Gastrocnemius medialis (tissue), 4 donors: ENCODE measurements at regions not wholly inside any gene's neighbourhood (a gene's known extent, or its start where the extent isn't known, plus 50 kb on each side); places are given as distances from the start of the nearest gene placed in this dataset.

Experiments used
- ATAC-seq, 2 donors: fragments of 150-250 bp; one replicate each; pipeline ENCODE4 v1.9.1; 2016
- DNase-seq, 2 donors: peaks; one replicate each; pipeline ENCODE4 v3.0.0-alpha.2; 2019
- H3K27ac ChIP-seq, 4 donors: fragments of 200-600 bp; sonication (generic); 1 replicate in 1 of 4; 2 replicates in 3 of 4; pipeline ENCODE4 v1.5.1; 2016 to 2018; ENCODE audit warnings: mild to moderate bottlenecking in 2 of 4, moderate library complexity in 1 of 4
- H3K27me3 ChIP-seq, 3 donors: fragments of 200-600 bp; sonication (generic) in 2 of 3; 1 replicate in 1 of 3; 2 replicates in 2 of 3; pipeline versions ENCODE4 v1.5.1 to v1.6.0; 2016 to 2019; ENCODE audit warnings: mild to moderate bottlenecking in 1 of 3, moderate library complexity in 1 of 3
- H3K36me3 ChIP-seq, 2 donors: fragments of 200-600 bp; sonication (generic) in 1 of 2; one replicate each; pipeline ENCODE4 v1.5.1; 2017 to 2018
- H3K4me1 ChIP-seq, 2 donors: fragments of 200-600 bp; sonication (generic) in 1 of 2; one replicate each; pipeline ENCODE4 v1.5.1; 2016 to 2017; ENCODE audit warnings: mild to moderate bottlenecking in 2 of 2
- H3K4me3 ChIP-seq, 4 donors: fragments of 200-600 bp; sonication (generic) in 3 of 4; 1 replicate in 1 of 4; 2 replicates in 3 of 4; pipeline ENCODE4 v1.5.1; 2016 to 2019; ENCODE audit warnings: mild to moderate bottlenecking in 2 of 4
- H3K9me3 ChIP-seq, 3 donors: fragments of 200-600 bp; sonication (generic) in 2 of 3; 1 replicate in 1 of 3; 2 replicates in 2 of 3; pipeline ENCODE4 v1.5.1; 2016 to 2019
- POLR2A ChIP-seq, 2 donors: fragments of 450-650 bp; IDR thresholded peaks; one replicate each; pipeline ENCODE4 v1.6.1; 2017; ENCODE audit warnings: antibody characterized with exemption in 2 of 2, mild to moderate bottlenecking in 2 of 2, moderate library complexity in 2 of 2
- in situ Hi-C, 4 donors: fragments of 200-750 bp; cut with MboI; loops; one replicate each; pipeline versions ENCODE4 v1.15.0 to v1.8.0; 2017; ENCODE audit warnings: low sequenced_read_pairs in 4 of 4
- intact Hi-C: fragments of 100-400 bp; cut with DNase I; formaldehyde crosslinking; loops from one replicate; pipeline ENCODE4 v1.15.1; 2023; ENCODE audit warnings: low total_unique reads
- TF ChIP-seq, protein P1 (sequence below), 5 experiments: fragments of 450-650 bp in 3 of 5; fragments of 200-600 bp in 2 of 5; sonication (generic) in 2 of 5; IDR thresholded peaks in 4 of 5; conservative IDR thresholded peaks in 1 of 5; 1 replicate in 4 of 5; 2 replicates in 1 of 5; pipeline ENCODE4 v1.5.1; 2016 to 2019; ENCODE audit warnings: antibody characterized with exemption in 5 of 5, mild to moderate bottlenecking in 3 of 5, moderate library complexity in 3 of 5

DNA sequence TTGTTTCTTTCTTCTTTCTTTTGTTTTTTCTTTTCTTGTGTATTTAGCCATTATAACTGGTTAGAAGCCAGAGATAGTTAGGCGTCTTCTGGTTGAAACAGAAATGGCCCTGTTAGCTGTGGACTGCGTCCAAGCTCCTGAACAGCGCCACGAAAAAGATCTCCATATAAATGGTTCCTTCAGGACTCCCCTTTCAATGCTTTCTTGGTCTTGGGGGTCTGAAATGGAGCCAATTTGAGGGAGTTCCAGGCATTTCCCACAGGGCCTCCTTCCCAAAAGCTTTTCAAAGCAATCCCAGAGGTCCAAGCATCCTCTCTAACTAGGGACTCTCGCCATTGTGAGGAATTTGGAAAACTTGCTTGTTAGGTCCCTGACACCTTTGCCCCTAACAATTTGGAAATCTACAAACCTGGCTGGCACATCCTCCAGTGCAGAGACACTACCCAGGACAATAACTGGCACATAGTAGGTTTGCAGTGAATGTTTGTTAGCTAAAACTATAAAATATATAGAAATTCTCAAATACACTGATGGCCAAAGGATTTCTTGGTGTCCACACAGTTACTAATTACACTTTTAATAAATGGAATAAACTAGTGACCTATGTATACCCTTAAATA lies 80.1 kb downstream of the MYCN start:
- DNase-seq (no peak), ATAC-seq (no peak)
- intact Hi-C loops (no loop called here), in situ Hi-C loops (no loop called here)
- Histone ChIP-seq H3K4me1 (no peaks in the 10 kb centered on the region), H3K27ac (no peak overlapping the region), H3K9me3 (no peaks in the 10 kb centered on the region), H3K27me3 (peaks cover 0 to 6% (median 4%) of the 10 kb centered on the region in 3 donors), H3K36me3 (no peaks in the 10 kb centered on the region), H3K4me3 (no peak overlapping the region)
- TF ChIP-seq POLR2A (IDR thresholded peaks at IDR 0.05): no peak
- TF ChIP-seq, protein P1, sequence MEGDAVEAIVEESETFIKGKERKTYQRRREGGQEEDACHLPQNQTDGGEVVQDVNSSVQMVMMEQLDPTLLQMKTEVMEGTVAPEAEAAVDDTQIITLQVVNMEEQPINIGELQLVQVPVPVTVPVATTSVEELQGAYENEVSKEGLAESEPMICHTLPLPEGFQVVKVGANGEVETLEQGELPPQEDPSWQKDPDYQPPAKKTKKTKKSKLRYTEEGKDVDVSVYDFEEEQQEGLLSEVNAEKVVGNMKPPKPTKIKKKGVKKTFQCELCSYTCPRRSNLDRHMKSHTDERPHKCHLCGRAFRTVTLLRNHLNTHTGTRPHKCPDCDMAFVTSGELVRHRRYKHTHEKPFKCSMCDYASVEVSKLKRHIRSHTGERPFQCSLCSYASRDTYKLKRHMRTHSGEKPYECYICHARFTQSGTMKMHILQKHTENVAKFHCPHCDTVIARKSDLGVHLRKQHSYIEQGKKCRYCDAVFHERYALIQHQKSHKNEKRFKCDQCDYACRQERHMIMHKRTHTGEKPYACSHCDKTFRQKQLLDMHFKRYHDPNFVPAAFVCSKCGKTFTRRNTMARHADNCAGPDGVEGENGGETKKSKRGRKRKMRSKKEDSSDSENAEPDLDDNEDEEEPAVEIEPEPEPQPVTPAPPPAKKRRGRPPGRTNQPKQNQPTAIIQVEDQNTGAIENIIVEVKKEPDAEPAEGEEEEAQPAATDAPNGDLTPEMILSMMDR (IDR thresholded peaks at IDR 0.05 in 4 of 5, conservative IDR thresholded peaks at IDR 0.05 in 1 of 5): no peak

DNA sequence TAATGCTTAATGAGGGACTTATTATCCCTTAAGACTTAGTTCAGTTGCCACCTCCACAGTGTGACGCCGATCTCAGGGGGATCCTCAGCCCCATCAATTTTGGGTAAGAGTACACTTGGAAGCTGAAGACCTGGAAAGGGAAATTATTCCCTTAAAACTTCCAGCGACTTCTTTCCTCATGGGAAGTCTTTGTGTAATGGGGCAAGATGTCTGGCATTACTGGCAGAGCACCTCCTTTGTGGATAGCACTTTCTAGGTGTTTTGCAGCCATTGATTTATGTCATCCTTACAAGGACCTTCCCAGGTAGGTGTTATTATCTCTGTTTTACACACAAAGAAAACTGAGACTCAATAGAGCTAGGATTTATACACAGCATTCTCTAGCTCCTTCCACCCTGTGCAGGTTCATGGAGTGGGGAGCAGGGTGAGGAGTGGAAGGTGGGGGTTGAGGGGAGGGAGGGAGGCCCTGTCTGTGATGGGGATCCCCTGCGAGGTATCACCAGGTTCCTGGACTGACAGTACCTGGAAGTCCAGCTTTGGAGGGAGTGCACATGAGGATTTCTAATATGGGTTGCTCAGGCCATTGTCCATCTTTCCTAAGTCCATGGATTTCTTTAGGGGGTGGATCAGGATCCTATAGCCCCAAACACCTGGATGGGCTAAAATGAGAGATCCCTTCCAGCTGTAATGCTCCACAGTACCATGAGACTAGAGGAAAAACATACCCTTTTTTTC lies 79.4 kb downstream of the MYCN start:
- H3K4me3 ChIP-seq: no peak overlapping the region
- intact Hi-C loops (no loop called here), in situ Hi-C loops (no loop called here)
- ATAC-seq: no peak
- TF ChIP-seq, protein P1 (IDR thresholded peaks at IDR 0.05 in 4 of 5, conservative IDR thresholded peaks at IDR 0.05 in 1 of 5): no peak
- no peak for TF ChIP-seq POLR2A (IDR thresholded peaks at IDR 0.05)
- H3K9me3 ChIP-seq: no peaks in the 10 kb centered on the region
- no peaks in the 10 kb centered on the region for H3K36me3 ChIP-seq
- H3K27ac ChIP-seq: no peak overlapping the region
- no peak for DNase-seq
- H3K4me1 ChIP-seq: no peaks in the 10 kb centered on the region
- H3K27me3 ChIP-seq: peaks cover under 1 to 10% (median 4%) of the 10 kb centered on the region in 3 donors

DNA sequence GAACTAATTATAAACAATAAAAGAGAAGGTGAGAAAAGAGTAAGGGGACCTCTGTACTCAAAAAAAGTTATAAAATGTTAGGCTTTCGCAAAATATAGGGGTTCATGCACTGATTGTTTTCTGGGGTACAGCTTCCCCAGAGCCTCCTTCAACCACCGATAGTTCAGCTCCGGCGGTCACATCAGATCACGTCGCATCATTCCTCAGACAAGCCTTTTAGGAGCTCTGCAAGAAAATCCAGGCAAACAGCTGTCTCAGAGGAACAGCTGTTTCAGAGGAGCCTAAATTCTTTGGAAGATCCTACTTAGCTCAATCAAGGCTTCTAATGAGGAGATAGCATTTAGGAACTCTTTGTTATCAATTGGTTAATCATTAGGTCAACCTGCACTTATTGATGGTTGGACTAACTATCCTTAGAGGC lies 78.7 kb downstream of the MYCN start:
- TF ChIP-seq POLR2A (IDR thresholded peaks at IDR 0.05): no peak
- TF ChIP-seq, protein P1 (IDR thresholded peaks at IDR 0.05 in 4 of 5, conservative IDR thresholded peaks at IDR 0.05 in 1 of 5): no peak
- intact Hi-C loops: no loop called here
- Histone ChIP-seq H3K4me3 (no peak overlapping the region), H3K9me3 (no peaks in the 10 kb centered on the region), H3K27ac (no peak overlapping the region), H3K27me3 (peaks cover 7 to 12% (median 11%) of the 10 kb centered on the region in 3 donors), H3K36me3 (no peaks in the 10 kb centered on the region), H3K4me1 (no peaks in the 10 kb centered on the region)
- DNase-seq (no peak), ATAC-seq (no peak)
- in situ Hi-C loops: no loop called here

DNA sequence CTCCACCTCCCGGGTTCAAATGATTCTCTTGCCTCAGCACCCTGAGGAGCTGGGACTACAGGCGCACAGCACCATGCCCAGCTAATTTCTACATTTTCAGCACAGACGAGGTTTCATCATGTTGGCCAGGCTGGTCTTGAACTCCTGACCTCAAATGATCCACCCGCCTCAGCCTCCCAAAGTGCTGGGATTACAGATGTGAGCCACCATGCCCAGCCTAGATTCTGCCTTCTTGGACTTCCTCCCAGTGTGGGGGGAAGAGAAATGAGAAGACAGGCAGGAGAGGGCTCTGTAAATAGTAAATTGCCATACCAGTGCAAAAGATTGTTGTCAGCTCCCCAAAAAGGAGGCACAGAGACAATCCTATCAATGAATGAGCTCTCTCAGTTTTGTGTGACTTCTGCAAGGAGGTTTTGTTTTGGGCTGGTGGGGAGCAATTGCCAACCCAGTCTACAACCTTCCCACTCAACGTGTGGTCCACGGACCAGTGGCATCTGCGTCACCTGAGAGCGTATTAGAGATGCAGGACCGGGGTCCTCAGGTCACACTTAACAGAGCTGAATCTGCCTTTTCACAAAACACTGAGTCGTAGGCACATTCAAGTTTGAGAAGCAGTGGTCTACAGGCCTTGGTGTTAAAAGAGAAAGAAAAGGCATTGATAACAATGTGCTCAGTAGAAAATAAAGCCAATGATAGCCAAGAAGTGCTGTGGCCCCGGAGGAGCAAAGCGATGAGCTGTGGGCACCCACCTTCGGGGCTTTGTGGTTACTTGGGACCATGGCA lies 78.1 kb downstream of the MYCN start:
- H3K9me3 ChIP-seq: no peaks in the 10 kb centered on the region
- no peak for TF ChIP-seq POLR2A (IDR thresholded peaks at IDR 0.05)
- TF ChIP-seq, protein P1 (IDR thresholded peaks at IDR 0.05 in 4 of 5, conservative IDR thresholded peaks at IDR 0.05 in 1 of 5): no peak
- H3K4me1 ChIP-seq: no peaks in the 10 kb centered on the region
- no peaks in the 10 kb centered on the region for H3K36me3 ChIP-seq
- peaks cover 7 to 16% (median 14%) of the 10 kb centered on the region in 3 donors for H3K27me3 ChIP-seq
- intact Hi-C loops (no loop called here), in situ Hi-C loops (no loop called here)
- no peak for ATAC-seq
- DNase-seq: no peak
- no peak overlapping the region for H3K27ac ChIP-seq
- H3K4me3 ChIP-seq: no peak overlapping the region
